ENCODE measurements at regions not wholly inside any gene's neighbourhood (a gene's known extent, or its start where the extent isn't known, plus 50 kb on each side); places are given as distances from the start of the nearest gene placed in this dataset.

- no peak for DNase-seq
These were observed 425.1 kb downstream of the SETD4 start for GRCh38 chr21:35635261-35635660.

- peak; percentile 39 for DNase-seq
These were observed 426.8 kb downstream of the SETD4 start for GRCh38 chr21:35633501-35633900.

GRCh38 chr21:35632711-35633110, 427.6 kb downstream of the SETD4 start:
- DNase-seq = no peak

- DNase-seq = no peak
These were observed 432.0 kb downstream of the SETD4 start for GRCh38 chr21:35628316-35628715.

- peak; percentile 17 for DNase-seq
These were observed 432.9 kb downstream of the SETD4 start for GRCh38 chr21:35627462-35627861.

- no peak for DNase-seq
These were observed 434.8 kb downstream of the SETD4 start for GRCh38 chr21:35625576-35625975.

GRCh38 chr21:35624901-35625300, 435.4 kb downstream of the SETD4 start:
- no peak for DNase-seq

- no peak for DNase-seq
These were observed 437.7 kb downstream of the SETD4 start for GRCh38 chr21:35622612-35623011.

GRCh38 chr21:35619184-35619583, 441.1 kb downstream of the SETD4 start:
- no peak for DNase-seq

GRCh38 chr21:35617491-35617890, 442.8 kb downstream of the SETD4 start:
- DNase-seq = no peak

- DNase-seq = peak; percentile 6
These were observed 444.2 kb downstream of the SETD4 start for GRCh38 chr21:35616090-35616489.

- no peak for DNase-seq
These were observed 445.0 kb downstream of the SETD4 start for GRCh38 chr21:35615325-35615724.

GRCh38 chr21:35614396-35614921, 445.9 kb downstream of the SETD4 start:
- peak; percentile 49 for DNase-seq

- DNase-seq = no peak
These were observed 448.6 kb downstream of the SETD4 start for GRCh38 chr21:35611708-35612132.

- no peak for DNase-seq
These were observed 451.1 kb downstream of the SETD4 start for GRCh38 chr21:35609263-35609662.

GRCh38 chr21:35607406-35607805, 452.9 kb downstream of the SETD4 start:
- DNase-seq = no peak

- no peak for DNase-seq
These were observed 453.7 kb downstream of the SETD4 start for GRCh38 chr21:35606578-35606977.

- no peak for DNase-seq
These were observed 454.2 kb downstream of the SETD4 start for GRCh38 chr21:35606146-35606545.

GRCh38 chr21:35603494-35603893, 456.8 kb downstream of the SETD4 start:
- peak; percentile 97 for DNase-seq

GRCh38 chr21:35602811-35603362, 457.4 kb downstream of the SETD4 start:
- peak; percentile 59 for DNase-seq

- DNase-seq = no peak
These were observed 459.1 kb downstream of the SETD4 start for GRCh38 chr21:35601211-35601610.

- peak; percentile 27 for DNase-seq
These were observed 461.2 kb downstream of the SETD4 start for GRCh38 chr21:35599164-35599563.

GRCh38 chr21:35597750-35598339, 462.5 kb downstream of the SETD4 start:
- DNase-seq = no peak

- no peak for DNase-seq
These were observed 465.4 kb downstream of the SETD4 start for GRCh38 chr21:35594905-35595304.

- DNase-seq = no peak
These were observed 467.3 kb downstream of the SETD4 start for GRCh38 chr21:35593000-35593502.
